IPS-18c (cell line): ENCODE measurements at regions not wholly inside any gene's neighbourhood (a gene's known extent, or its start where the extent isn't known, plus 50 kb on each side); places are given as distances from the start of the nearest gene placed in this dataset.

ENCODE experiments used
- H3K4me3 ChIP-seq: 2 replicates; pipeline ENCODE4 v1.7.0; 2013; ENCODE audit warnings: low read depth, mild to moderate bottlenecking, low read length, moderate library complexity; ENCODE audit not compliant: insufficient read depth
- H3K9me3 ChIP-seq: one replicate; pipeline ENCODE4 v1.6.1; 2013; ENCODE audit warnings: mild to moderate bottlenecking, low read length, moderate library complexity; ENCODE audit not compliant: control insufficient read depth, insufficient read depth

DNA sequence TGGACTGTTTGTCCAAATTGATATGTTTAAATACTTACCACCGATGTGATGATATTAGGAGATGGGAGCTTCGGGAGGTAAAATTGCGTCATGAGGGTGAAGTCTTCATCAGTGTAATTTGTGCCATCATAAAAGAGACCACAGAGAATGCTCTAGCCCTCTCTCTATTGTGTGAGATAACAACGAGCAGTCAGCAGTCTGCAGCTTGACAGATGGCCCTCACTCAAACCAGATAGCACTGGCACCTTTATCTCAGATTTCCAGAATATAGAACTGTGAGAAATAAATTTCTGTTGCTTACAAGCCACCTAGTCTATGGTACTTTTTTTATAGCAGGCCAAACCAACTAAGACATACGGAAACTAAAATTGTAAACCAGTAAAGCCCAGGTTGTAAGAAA is 1718.9 kb upstream of the MIR17HG start:
- Histone ChIP-seq H3K4me3 (no peak overlapping the region), H3K9me3 (no peaks in the 10 kb centered on the region)

DNA sequence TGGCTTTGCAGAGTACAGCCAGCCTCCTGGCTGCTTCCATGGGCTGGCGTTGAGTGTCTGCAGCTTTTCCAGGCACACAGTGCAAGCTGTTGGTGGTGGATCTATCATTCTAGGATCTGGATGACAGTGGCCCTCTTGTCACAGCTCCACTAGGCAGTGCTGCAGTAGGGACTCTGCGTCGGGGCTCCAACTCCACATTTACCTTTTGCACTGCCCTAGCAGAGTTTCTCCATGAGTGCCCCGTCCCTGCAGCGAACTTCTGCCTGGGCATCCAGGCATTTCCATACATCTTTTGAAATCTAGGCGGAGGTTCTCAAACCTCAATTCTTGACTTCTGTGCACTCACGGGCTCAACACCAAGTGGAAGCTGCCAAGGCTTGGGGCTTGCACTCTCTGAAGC is 1697.3 kb upstream of the MIR17HG start:
- no peak overlapping the region for H3K4me3 ChIP-seq
- H3K9me3 ChIP-seq = peaks cover 3% of the 10 kb centered on the region

GRCh38 chr13:89660752-89661151 is 1686.7 kb upstream of the MIR17HG start:
- Histone ChIP-seq H3K4me3 (no peak overlapping the region), H3K9me3 (peaks cover 2% of the 10 kb centered on the region)

DNA sequence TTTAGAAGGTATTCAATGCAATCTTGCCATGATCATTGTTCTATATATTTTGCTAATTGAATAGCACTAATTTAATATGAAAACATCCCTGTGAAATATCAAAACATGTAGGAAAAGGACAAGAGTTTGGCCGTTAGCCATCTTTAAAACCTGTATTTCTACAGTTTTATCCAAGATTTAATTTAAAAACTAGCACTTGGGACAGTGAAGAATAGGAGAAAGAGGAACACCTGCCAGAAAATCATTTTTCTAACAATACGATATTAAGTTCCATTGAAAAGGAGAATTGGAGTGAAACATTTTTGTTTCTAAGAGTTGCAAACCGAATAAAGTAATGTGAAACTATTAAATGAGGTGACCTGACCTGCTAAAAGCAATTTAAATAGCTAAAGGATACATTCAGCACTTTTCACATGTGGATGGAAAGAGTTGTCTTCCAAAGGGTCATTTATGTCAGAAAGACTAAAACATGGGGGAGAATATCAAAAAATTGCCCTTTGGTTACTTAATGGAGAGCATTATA is 1673.6 kb upstream of the MIR17HG start:
- Histone ChIP-seq H3K4me3 (no peak overlapping the region), H3K9me3 (no peaks in the 10 kb centered on the region)

GRCh38 chr13:89678466-89679121 is 1668.9 kb upstream of the MIR17HG start:
- H3K4me3 ChIP-seq = no peak overlapping the region
- no peaks in the 10 kb centered on the region for H3K9me3 ChIP-seq

- H3K9me3 ChIP-seq = no peaks in the 10 kb centered on the region
- no peak overlapping the region for H3K4me3 ChIP-seq
Observed at GRCh38 chr13:89684896-89685295, 1662.6 kb upstream of the MIR17HG start.

DNA sequence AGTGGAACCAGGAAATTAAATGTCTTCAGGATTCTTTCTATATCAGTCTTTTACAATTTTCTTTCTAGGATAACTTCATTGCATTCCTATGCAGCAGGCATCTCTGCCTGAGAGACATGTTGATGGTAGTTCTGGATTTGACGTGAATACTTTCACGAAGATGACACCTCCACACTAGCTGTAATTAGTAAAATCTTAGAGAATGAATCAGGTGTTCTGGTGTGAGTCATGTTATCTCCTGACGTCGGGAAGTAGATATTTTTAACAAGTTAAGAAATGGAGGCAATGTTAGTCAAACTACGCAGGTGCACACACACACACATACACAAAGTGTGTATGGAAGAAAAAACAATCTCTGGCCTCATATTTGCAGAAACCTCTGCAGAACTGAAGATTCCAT is 1661.3 kb upstream of the MIR17HG start:
- H3K4me3 ChIP-seq = no peak overlapping the region
- no peaks in the 10 kb centered on the region for H3K9me3 ChIP-seq

GRCh38 chr13:89687066-89687465 is 1660.4 kb upstream of the MIR17HG start:
- no peak overlapping the region for H3K4me3 ChIP-seq
- H3K9me3 ChIP-seq = no peaks in the 10 kb centered on the region

DNA sequence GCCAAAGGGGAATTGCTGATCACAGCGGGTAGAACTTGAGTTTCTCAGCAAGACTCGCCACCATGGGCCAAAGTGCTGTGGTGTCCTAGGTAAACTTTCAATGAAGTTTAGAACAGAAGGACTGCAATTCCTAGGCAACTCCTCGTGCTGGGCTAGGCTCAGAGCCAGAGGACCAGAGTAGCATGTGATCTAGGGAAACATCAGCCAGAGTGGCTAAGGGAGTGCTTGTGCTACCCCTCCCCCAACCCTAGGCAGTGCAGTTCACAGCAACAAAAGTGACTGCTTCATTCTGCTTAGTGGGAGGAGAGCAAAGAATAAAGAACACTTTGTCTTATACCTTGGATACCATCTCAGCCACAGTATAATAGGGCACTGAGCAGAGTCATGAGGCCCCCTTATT is 1658.6 kb upstream of the MIR17HG start:
- Histone ChIP-seq H3K4me3 (no peak overlapping the region), H3K9me3 (no peaks in the 10 kb centered on the region)

DNA sequence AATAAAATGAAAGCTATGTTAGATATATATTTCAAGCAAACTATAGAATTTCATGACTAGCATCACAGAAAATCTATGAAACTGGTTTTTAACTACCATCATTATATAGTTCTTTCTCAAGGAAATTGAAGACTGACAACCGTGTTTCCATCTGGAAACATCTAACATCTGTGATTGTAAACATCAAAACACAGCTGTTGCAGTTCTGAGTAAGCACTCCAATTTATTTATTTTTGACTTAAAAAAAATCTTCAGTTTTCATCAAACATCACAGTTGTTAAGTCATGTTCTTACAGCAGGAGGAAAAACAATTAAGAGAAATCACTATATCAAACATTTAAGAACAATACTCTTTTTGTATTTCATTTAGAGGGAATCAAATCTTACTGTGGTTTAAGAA is 1653.0 kb upstream of the MIR17HG start:
- H3K9me3 ChIP-seq = no peaks in the 10 kb centered on the region
- H3K4me3 ChIP-seq = no peak overlapping the region

DNA sequence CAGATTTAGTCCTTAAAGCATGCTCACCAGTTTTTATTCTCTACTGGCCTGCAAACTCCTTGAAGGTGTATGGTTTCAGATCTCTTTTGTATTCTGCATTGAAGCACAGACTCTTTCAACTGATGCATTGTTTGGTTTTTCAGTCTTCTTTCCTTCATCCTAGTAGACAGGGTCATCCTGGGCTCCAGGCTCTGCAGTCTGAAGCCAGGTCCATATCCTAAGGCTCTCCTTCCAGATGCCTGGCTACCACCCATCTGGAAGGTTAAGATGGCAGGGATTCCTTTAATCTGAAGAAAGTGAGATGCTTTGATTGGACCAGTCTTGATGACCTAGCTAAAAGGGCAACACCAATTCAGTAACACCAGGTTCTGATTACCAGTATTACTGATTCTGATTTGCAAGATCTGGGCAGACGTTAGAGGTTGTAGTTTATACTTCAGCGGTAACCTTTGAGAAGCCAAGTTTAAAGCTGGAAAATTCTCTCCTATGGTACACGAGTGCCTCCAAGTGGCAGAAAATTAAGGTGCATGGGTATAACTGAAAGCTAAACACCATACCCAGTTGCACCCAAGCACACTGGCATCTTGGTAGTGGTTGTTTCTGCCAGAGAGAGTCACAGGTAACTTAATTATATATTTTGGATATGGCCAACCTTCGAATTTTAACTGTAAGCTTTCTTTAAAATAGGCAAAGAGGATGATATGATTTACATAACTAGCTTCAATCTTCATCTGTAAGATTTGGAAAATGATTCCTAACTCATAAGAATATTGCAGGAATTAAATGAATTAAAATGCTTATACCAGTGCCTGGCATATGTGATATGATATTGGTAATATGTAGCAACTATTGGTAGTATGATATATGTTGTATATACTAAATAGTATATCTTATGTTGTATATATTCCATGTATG is 1651.9 kb upstream of the MIR17HG start:
- Histone ChIP-seq H3K9me3 (no peaks in the 10 kb centered on the region), H3K4me3 (no peak overlapping the region)

GRCh38 chr13:89701913-89702312 is 1645.6 kb upstream of the MIR17HG start:
- H3K4me3 ChIP-seq = no peak overlapping the region
- H3K9me3 ChIP-seq = no peaks in the 10 kb centered on the region

- Histone ChIP-seq H3K4me3 (no peak overlapping the region), H3K9me3 (no peaks in the 10 kb centered on the region)
Observed at GRCh38 chr13:89704040-89704439, 1643.4 kb upstream of the MIR17HG start.

DNA sequence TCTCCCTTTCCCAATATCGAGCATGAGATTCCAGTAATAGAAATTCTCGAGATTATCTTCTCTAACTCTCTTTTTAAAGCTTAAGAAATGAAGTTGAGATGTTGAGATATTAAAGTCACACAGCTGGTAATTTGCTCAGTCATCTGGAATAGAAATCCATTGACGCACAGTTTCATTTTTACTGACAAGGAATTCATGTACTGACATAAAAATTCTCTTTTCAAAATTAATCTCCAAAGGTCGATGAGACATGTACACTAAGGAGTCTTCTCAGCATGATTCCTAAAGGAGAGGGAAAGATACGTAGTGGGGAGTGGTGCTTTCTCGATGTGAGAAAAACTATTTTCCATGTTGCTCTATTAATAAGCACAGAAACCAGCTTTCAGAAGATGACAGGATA is 1639.5 kb upstream of the MIR17HG start:
- Histone ChIP-seq H3K9me3 (no peaks in the 10 kb centered on the region), H3K4me3 (no peak overlapping the region)

DNA sequence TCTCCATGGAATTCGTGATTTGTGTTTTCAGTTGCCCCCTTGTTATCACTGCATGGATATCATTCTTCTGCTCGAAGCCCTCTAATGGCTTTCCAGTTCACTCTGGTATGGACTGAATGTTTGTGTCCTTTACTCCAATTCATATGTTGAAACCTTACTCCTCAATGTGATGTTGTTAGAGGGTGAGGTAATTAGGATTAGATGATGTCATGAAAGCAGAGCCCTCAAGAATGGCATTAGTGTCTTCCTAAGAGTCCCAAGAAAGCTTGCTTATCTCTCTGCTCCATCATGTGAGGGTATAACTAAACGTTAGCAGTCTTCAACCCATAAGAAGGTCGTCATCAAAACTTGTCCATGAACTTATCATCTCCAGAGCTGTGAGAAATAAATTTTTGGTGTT is 1626.3 kb upstream of the MIR17HG start:
- H3K4me3 ChIP-seq = no peak overlapping the region
- no peaks in the 10 kb centered on the region for H3K9me3 ChIP-seq

DNA sequence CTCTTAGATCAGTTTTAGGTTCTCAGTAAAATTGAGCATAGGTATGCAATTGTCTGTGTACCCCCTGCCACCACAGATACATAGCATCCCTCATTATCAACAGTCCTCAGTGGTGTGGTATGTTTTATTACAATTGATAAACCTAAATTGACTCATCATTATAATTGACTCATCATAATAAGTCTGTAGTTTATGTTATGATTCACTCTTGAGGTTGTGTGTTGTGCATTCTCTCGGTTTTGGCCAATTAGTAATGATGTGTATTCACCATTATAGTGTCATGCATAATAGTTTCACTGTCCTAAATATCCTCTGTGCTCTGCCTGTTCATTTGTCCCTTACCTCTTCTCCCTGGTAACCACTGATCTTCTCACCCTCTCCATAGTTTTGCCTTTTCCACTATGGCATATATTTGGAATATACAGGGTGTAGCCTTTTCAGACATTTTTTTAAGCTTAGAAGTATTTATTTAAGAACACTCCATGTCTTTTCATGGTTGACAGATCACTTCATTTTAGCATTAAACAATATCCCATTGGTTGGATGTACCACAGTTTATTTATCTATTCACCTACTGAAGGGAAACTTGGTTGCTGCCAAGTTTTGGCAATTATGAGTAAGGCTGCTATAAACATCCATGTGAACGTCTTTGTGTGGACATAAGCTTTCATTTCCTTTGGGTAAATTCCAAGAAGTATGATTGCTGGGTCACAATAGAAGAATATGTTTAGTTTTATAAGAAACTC is 1620.6 kb upstream of the MIR17HG start:
- Histone ChIP-seq H3K4me3 (no peak overlapping the region), H3K9me3 (no peaks in the 10 kb centered on the region)

DNA sequence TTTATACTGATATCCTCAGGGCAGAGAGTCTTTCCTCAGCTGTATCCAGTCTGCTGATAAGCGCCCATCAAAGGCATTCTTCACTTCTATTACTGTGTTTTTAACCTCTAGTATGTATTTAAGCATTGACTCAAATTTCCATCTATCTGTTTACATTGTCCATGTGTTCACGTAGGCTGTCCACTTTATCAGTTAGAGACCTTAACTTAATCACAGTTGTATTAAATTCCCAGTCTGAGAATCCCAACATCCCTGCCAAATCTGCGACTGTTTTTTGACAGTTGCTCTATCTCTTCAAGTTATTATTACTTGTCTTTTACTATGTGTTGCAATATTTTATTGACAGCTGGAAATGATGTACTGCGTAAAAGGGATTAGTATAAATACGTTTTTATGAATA is 1613.7 kb upstream of the MIR17HG start:
- no peaks in the 10 kb centered on the region for H3K9me3 ChIP-seq
- no peak overlapping the region for H3K4me3 ChIP-seq

GRCh38 chr13:89737051-89737450 is 1610.4 kb upstream of the MIR17HG start:
- Histone ChIP-seq H3K4me3 (no peak overlapping the region), H3K9me3 (no peaks in the 10 kb centered on the region)
